CD14-positive monocyte (primary cell): ENCODE measurements at regions not wholly inside any gene's neighbourhood (a gene's known extent, or its start where the extent isn't known, plus 50 kb on each side); places are given as distances from the start of the nearest gene placed in this dataset.

Experiments
- DNase-seq, 3 donors: peaks; one replicate each; pipeline ENCODE4 v3.0.0-alpha.2; 2011 to 2022
- H2AFZ ChIP-seq: 2 replicates; pipeline ENCODE4 v1.6.0; 2012; ENCODE audit warnings: mild to moderate bottlenecking, low read depth, low read length, inconsistent platforms; ENCODE audit not compliant: insufficient read depth, poor library complexity, severe bottlenecking
- H3K27ac ChIP-seq, 2 donors: 1 replicate in 1 of 2; 2 replicates in 1 of 2; pipeline ENCODE4 v1.5.1; 2012 to 2013; ENCODE audit warnings: low read length in 2 of 2, control low read depth in 1 of 2, inconsistent platforms in 1 of 2, low read depth in 1 of 2, mild to moderate bottlenecking in 1 of 2
- H3K27me3 ChIP-seq, 2 donors: one replicate each; pipeline versions ENCODE4 v1.6.0 to v1.6.1; 2011 to 2013; ENCODE audit warnings: low read length in 2 of 2; ENCODE audit not compliant: control insufficient read depth in 2 of 2, insufficient read depth in 2 of 2
- H3K36me3 ChIP-seq, 2 donors: replicated peaks in 1 of 2; 1 replicate in 1 of 2; 2 replicates in 1 of 2; pipeline versions ENCODE4 v1.5.1 to v1.6.1; 2012 to 2013; ENCODE audit warnings: low read length in 2 of 2, control low read depth in 1 of 2, inconsistent platforms in 1 of 2, mild to moderate bottlenecking in 1 of 2; ENCODE audit not compliant: insufficient read depth in 2 of 2, control insufficient read depth in 1 of 2
- H3K4me1 ChIP-seq, 2 donors: 1 replicate in 1 of 2; 2 replicates in 1 of 2; pipeline versions ENCODE4 v1.5.1 to v1.6.1; 2012 to 2013; ENCODE audit warnings: low read length in 2 of 2, control low read depth in 1 of 2, inconsistent platforms in 1 of 2, mild to moderate bottlenecking in 1 of 2, moderate library complexity in 1 of 2; ENCODE audit not compliant: insufficient read depth in 2 of 2, control insufficient read depth in 1 of 2
- H3K4me2 ChIP-seq: replicated peaks from 2 replicates; pipeline ENCODE3; 2012; ENCODE audit warnings: low read length, moderate library complexity, mild to moderate bottlenecking; ENCODE audit not compliant: poor library complexity, severe bottlenecking; ENCODE audit errors: extremely low read depth
- H3K4me3 ChIP-seq, 3 experiments: fragments of 200-600 bp in 1 of 3; sonication (generic) in 1 of 3; replicated peaks in 1 of 3; 1 replicate in 2 of 3; 2 replicates in 1 of 3; pipeline ENCODE4 v1.5.1; 2011 to 2013; ENCODE audit warnings: low read length in 3 of 3, mild to moderate bottlenecking in 3 of 3, control low read depth in 2 of 3, low read depth in 2 of 3, inconsistent platforms in 1 of 3, moderate library complexity in 1 of 3
- H3K79me2 ChIP-seq: 2 replicates; pipeline ENCODE4 v1.6.0; 2012; ENCODE audit warnings: mild to moderate bottlenecking, control low read depth, inconsistent platforms, low read length, moderate library complexity; ENCODE audit not compliant: insufficient read depth
- H3K9ac ChIP-seq: 2 replicates; pipeline ENCODE4 v1.6.0; 2017; ENCODE audit warnings: low read length, mild to moderate bottlenecking; ENCODE audit not compliant: insufficient read depth, poor library complexity, severe bottlenecking
- H3K9me3 ChIP-seq, 2 donors: replicated peaks in 1 of 2; 1 replicate in 1 of 2; 2 replicates in 1 of 2; pipeline versions ENCODE4 v1.5.1 to v1.6.1; 2012 to 2013; ENCODE audit warnings: low read length in 2 of 2, control low read depth in 1 of 2; ENCODE audit not compliant: control insufficient read depth in 1 of 2, insufficient read depth in 1 of 2
- H4K20me1 ChIP-seq: 2 replicates; pipeline ENCODE4 v1.6.0; 2012; ENCODE audit warnings: mild to moderate bottlenecking, low read length, control low read depth, moderate library complexity; ENCODE audit not compliant: insufficient read depth
- H3K27ac Mint-ChIP-seq, 7 donors: one replicate each; pipeline ENCODE4 v1.8.0; 2020; ENCODE audit warnings: mild to moderate bottlenecking in 7 of 7, mixed read lengths in 7 of 7, moderate library complexity in 6 of 7, inconsistent platforms in 2 of 7
- H3K27me3 Mint-ChIP-seq, 3 donors: one replicate each; pipeline ENCODE4 v1.8.0; 2021 to 2022; ENCODE audit warnings: low read depth in 3 of 3, mild to moderate bottlenecking in 3 of 3, mixed read lengths in 3 of 3, moderate library complexity in 3 of 3, inconsistent platforms in 1 of 3
- H3K36me3 Mint-ChIP-seq, 2 donors: one replicate each; pipeline ENCODE4 v1.8.0; 2020; ENCODE audit warnings: mixed read lengths in 2 of 2, inconsistent platforms in 1 of 2, mild to moderate bottlenecking in 1 of 2
- H3K4me1 Mint-ChIP-seq: one replicate; pipeline ENCODE4 v1.8.0; 2020; ENCODE audit warnings: mild to moderate bottlenecking, mixed read lengths
- H3K4me3 Mint-ChIP-seq, 2 donors: one replicate each; pipeline ENCODE4 v1.8.0; 2020; ENCODE audit warnings: mild to moderate bottlenecking in 2 of 2, mixed read lengths in 2 of 2, moderate library complexity in 1 of 2
- H3K9me3 Mint-ChIP-seq, 7 donors: one replicate each; pipeline ENCODE4 v1.8.0; 2020 to 2022; ENCODE audit warnings: mixed read lengths in 7 of 7, mild to moderate bottlenecking in 6 of 7, moderate library complexity in 6 of 7, inconsistent platforms in 2 of 7
- CTCF ChIP-seq: fragments of 200-600 bp; IDR thresholded peaks from one replicate; pipeline ENCODE4 v1.8.0; 2022; ENCODE audit warnings: antibody characterized with exemption, mild to moderate bottlenecking
- WGBS: methylation state at CpG from one replicate; pipeline ENCODE4 v1.1.5; 2013; ENCODE audit warnings: missing lambda C conversion rate; ENCODE audit not compliant: insufficient coverage; 5-methylcytosine and 5-hydroxymethylcytosine counted together
- intact Hi-C, 2 donors: fragments of 100-400 bp; cut with micrococcal nuclease; formaldehyde crosslinking; loops; one replicate each; pipeline versions ENCODE4 v1.15.0 to v1.15.1; 2023

GRCh38 chr17:73921306-73921705 is 277.1 kb upstream of the SDK2 start:
- no peak overlapping the region for H3K4me3 ChIP-seq
- Mint-ChIP-seq H3K9me3 (peaks cover 3 to 26% (median 18%) of the 10 kb centered on the region in 7 donors), H3K36me3 (no peaks in the 10 kb centered on the region), H3K27me3 (peaks cover 8 to 24% (median 9%) of the 10 kb centered on the region in 3 donors), H3K27ac (no peak overlapping the region), H3K4me1 (no peaks in the 10 kb centered on the region), H3K4me3 (no peak overlapping the region)
- DNase-seq, result no peak
- H4K20me1 ChIP-seq, result no peaks in the 10 kb centered on the region
- peaks cover 4 to 7% of the 10 kb centered on the region in 2 donors for H3K27me3 ChIP-seq
- no peaks in the 10 kb centered on the region for H3K4me1 ChIP-seq
- no peak overlapping the region for H3K4me2 ChIP-seq
- no peaks in the 10 kb centered on the region for H3K79me2 ChIP-seq
- no CpG with 5 or more reads among the region's 2 CpGs for WGBS
- H3K9ac ChIP-seq, result no peak overlapping the region
- intact Hi-C loops, result no loop called here
- H2AFZ ChIP-seq, result no peak overlapping the region
- peaks cover 0 to 4% of the 10 kb centered on the region in 2 donors for H3K9me3 ChIP-seq
- H3K36me3 ChIP-seq, result no peaks in the 10 kb centered on the region
- no peak overlapping the region for H3K27ac ChIP-seq
- no peak for TF ChIP-seq CTCF

- peaks cover 3 to 5% of the 10 kb centered on the region in 2 donors for H3K27me3 ChIP-seq
- no peaks in the 10 kb centered on the region for H3K79me2 ChIP-seq
- H3K4me1 Mint-ChIP-seq, result no peaks in the 10 kb centered on the region
- peaks cover 2 to 28% (median 21%) of the 10 kb centered on the region in 7 donors for H3K9me3 Mint-ChIP-seq
- H3K27ac ChIP-seq, result no peak overlapping the region
- intact Hi-C loops, result no loop called here
- no peak overlapping the region for H3K27ac Mint-ChIP-seq
- H2AFZ ChIP-seq, result no peak overlapping the region
- no peak for TF ChIP-seq CTCF
- WGBS, result 88% methylated on average over 2 of the region's 10 CpGs
- H3K4me3 Mint-ChIP-seq, result no peak overlapping the region
- H3K4me3 ChIP-seq, result no peak overlapping the region
- H3K36me3 Mint-ChIP-seq, result no peaks in the 10 kb centered on the region
- no peak overlapping the region for H3K4me2 ChIP-seq
- no peaks in the 10 kb centered on the region for H3K4me1 ChIP-seq
- H3K9me3 ChIP-seq, result peaks cover 0 to 4% of the 10 kb centered on the region in 2 donors
- no peak for DNase-seq
- H4K20me1 ChIP-seq, result no peaks in the 10 kb centered on the region
- H3K9ac ChIP-seq, result no peak overlapping the region
- H3K36me3 ChIP-seq, result no peaks in the 10 kb centered on the region
- H3K27me3 Mint-ChIP-seq, result peaks cover 7 to 17% (median 11%) of the 10 kb centered on the region in 3 donors
These were observed 279.2 kb upstream of the RPL38 start for GRCh38 chr17:73924114-73924908.
